ENCODE measurements at regions not wholly inside any gene's neighbourhood (a gene's known extent, or its start where the extent isn't known, plus 50 kb on each side); places are given as distances from the start of the nearest gene placed in this dataset.

DNA sequence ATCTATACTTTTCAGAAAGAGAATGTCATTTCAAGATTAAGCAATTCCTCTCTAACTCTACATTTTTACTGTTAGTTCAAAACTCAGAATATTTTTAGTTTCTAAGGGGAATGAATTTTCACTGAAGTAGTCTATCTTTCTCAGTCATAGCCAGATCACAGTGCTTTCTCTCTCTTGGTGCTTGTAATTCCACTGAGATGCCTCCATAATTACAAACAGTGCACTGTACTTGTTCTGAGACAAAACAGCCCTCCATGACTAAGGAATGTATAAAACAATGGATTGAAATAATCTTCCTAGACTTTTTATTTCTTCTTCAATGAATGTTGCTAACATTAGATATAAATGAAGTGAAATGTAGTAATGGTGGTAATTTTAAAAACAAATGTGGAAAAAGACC is 603.2 kb upstream of the FAM241A start:
- no peak overlapping the region for H3K27ac Mint-ChIP-seq (ENCODE audit: unreplicated experiment)
- no peak for DNase-seq (ENCODE audit: low spot score)
- H3K27me3 Mint-ChIP-seq (ENCODE audit: unreplicated experiment) = no peaks in the 10 kb centered on the region
- H3K36me3 Mint-ChIP-seq (ENCODE audit: low read depth, unreplicated experiment) = no peaks in the 10 kb centered on the region
- no peaks in the 10 kb centered on the region for H3K9me3 Mint-ChIP-seq (ENCODE audit: unreplicated experiment)
- peaks cover 2% of the 10 kb centered on the region for H3K4me1 Mint-ChIP-seq (ENCODE audit: unreplicated experiment)
- H3K4me3 Mint-ChIP-seq (ENCODE audit: unreplicated experiment) = no peak overlapping the region
- TF ChIP-seq, protein P1, sequence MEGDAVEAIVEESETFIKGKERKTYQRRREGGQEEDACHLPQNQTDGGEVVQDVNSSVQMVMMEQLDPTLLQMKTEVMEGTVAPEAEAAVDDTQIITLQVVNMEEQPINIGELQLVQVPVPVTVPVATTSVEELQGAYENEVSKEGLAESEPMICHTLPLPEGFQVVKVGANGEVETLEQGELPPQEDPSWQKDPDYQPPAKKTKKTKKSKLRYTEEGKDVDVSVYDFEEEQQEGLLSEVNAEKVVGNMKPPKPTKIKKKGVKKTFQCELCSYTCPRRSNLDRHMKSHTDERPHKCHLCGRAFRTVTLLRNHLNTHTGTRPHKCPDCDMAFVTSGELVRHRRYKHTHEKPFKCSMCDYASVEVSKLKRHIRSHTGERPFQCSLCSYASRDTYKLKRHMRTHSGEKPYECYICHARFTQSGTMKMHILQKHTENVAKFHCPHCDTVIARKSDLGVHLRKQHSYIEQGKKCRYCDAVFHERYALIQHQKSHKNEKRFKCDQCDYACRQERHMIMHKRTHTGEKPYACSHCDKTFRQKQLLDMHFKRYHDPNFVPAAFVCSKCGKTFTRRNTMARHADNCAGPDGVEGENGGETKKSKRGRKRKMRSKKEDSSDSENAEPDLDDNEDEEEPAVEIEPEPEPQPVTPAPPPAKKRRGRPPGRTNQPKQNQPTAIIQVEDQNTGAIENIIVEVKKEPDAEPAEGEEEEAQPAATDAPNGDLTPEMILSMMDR (IDR thresholded peaks at IDR 0.05; ENCODE audit: unreplicated experiment) = no peak

DNA sequence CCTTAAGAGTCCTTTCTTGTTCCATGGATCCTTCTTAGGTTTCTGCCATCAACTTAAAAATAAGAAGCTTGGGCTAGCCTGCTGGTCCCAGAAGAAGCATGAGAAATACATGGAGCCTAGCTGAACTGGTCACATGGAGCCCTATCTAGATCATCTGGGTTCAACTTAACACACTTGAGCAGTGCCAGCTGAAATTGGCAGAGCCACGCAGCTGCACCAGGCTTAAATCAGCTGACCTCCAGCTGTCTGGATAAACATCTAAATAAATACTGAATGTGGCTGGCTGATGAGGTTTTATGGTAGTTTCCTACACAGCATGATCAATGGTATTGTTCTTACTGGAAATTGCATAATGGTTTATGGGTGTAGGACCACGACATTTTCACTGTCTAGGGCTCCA is 598.4 kb upstream of the FAM241A start:
- H3K4me1 Mint-ChIP-seq (ENCODE audit: unreplicated experiment) = no peaks in the 10 kb centered on the region
- H3K27ac Mint-ChIP-seq (ENCODE audit: unreplicated experiment) = no peak overlapping the region
- no peaks in the 10 kb centered on the region for H3K36me3 Mint-ChIP-seq (ENCODE audit: low read depth, unreplicated experiment)
- DNase-seq (ENCODE audit: low spot score) = no peak
- no peak overlapping the region for H3K4me3 Mint-ChIP-seq (ENCODE audit: unreplicated experiment)
- TF ChIP-seq, protein P1 (IDR thresholded peaks at IDR 0.05; ENCODE audit: unreplicated experiment) = no peak
- no peaks in the 10 kb centered on the region for H3K9me3 Mint-ChIP-seq (ENCODE audit: unreplicated experiment)
- no peaks in the 10 kb centered on the region for H3K27me3 Mint-ChIP-seq (ENCODE audit: unreplicated experiment)

DNA sequence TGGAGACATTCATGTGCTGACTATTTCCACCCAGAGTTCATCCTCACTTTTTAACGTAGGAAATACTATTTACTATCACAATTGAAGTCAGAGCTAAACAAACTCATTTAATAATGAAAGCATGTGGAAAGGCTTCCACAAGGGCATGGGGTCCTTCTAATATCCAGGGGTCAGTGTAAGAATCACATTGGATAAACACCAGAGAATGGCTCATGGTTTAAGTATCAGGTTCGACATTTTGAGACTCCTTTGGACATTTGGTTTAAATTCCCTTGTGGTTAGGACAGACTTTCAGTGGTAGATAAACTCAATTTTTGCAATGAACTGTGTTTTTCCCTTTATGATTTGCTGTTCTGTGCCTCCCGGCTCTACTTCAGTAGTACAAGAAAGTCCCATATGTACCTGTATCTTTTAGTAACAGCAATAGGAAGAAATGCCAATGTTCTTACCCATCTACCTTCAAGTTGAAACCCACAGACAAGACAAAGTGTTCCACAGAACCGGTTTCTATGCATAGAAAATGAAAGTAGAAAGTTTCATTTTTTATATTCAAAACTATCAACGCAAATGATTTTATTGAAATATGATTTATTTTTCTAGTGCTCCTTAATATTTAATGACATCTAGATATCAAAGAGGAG is 589.0 kb upstream of the FAM241A start:
- H3K27me3 Mint-ChIP-seq (ENCODE audit: unreplicated experiment) = no peaks in the 10 kb centered on the region
- no peaks in the 10 kb centered on the region for H3K9me3 Mint-ChIP-seq (ENCODE audit: unreplicated experiment)
- H3K4me1 Mint-ChIP-seq (ENCODE audit: unreplicated experiment) = no peaks in the 10 kb centered on the region
- DNase-seq (ENCODE audit: low spot score) = no peak
- TF ChIP-seq, protein P1 (IDR thresholded peaks at IDR 0.05; ENCODE audit: unreplicated experiment) = no peak
- no peak overlapping the region for H3K27ac Mint-ChIP-seq (ENCODE audit: unreplicated experiment)
- H3K36me3 Mint-ChIP-seq (ENCODE audit: low read depth, unreplicated experiment) = no peaks in the 10 kb centered on the region
- no peak overlapping the region for H3K4me3 Mint-ChIP-seq (ENCODE audit: unreplicated experiment)

DNA sequence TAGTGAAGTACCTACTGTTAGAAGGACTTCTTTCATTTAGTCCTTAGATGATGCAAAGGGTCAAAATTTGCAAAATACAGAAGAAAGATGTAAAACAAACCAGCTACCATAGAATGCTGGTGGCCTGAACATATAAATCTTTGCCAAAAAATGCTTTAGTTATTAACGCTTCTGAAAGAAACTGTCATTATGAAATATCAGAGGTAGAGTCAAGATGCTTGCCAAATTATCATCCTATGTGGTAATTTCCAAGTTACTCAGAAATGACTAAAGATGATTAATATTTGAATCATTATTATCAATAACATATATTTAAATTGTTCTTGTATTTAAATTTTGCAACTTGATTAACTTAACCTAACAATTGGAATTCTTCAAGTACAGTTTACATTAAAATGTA is 588.4 kb upstream of the FAM241A start:
- no peak for DNase-seq (ENCODE audit: low spot score)
- H3K36me3 Mint-ChIP-seq (ENCODE audit: low read depth, unreplicated experiment) = no peaks in the 10 kb centered on the region
- TF ChIP-seq, protein P1 (IDR thresholded peaks at IDR 0.05; ENCODE audit: unreplicated experiment) = no peak
- H3K4me1 Mint-ChIP-seq (ENCODE audit: unreplicated experiment) = no peaks in the 10 kb centered on the region
- no peak overlapping the region for H3K4me3 Mint-ChIP-seq (ENCODE audit: unreplicated experiment)
- no peak overlapping the region for H3K27ac Mint-ChIP-seq (ENCODE audit: unreplicated experiment)
- H3K9me3 Mint-ChIP-seq (ENCODE audit: unreplicated experiment) = no peaks in the 10 kb centered on the region
- no peaks in the 10 kb centered on the region for H3K27me3 Mint-ChIP-seq (ENCODE audit: unreplicated experiment)

DNA sequence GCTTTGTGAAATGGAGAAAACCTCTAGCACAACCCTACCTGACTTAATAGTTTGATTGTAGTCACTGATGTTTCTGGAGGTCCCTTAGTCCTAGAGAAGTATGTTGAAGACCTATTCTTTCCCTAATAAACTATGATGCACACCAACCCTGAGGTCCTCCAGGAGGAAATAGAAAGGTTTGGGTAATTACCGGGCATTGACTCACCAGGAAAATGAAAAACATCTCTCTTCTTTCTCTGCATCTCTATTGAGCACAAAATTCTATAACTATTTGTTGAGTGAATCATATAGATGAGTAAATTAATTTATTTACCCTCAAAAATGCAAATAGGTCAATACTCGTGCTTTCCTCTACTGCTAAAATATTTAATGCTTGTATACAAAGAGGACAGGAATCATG is 582.4 kb upstream of the FAM241A start:
- Mint-ChIP-seq H3K27me3 (ENCODE audit: unreplicated experiment) (no peaks in the 10 kb centered on the region), H3K4me1 (ENCODE audit: unreplicated experiment) (no peaks in the 10 kb centered on the region), H3K4me3 (ENCODE audit: unreplicated experiment) (no peak overlapping the region), H3K27ac (ENCODE audit: unreplicated experiment) (no peak overlapping the region), H3K9me3 (ENCODE audit: unreplicated experiment) (no peaks in the 10 kb centered on the region), H3K36me3 (ENCODE audit: low read depth, unreplicated experiment) (no peaks in the 10 kb centered on the region)
- TF ChIP-seq, protein P1 (IDR thresholded peaks at IDR 0.05; ENCODE audit: unreplicated experiment) = no peak
- DNase-seq (ENCODE audit: low spot score) = no peak
